Osteoblast (primary cell): ENCODE measurements at regions not wholly inside any gene's neighbourhood (a gene's known extent, or its start where the extent isn't known, plus 50 kb on each side); places are given as distances from the start of the nearest gene placed in this dataset.

Experiments used
- DNase-seq: peaks from one replicate; pipeline ENCODE4 v3.0.0; 2011; ENCODE audit warnings: low spot score, mixed read lengths; ENCODE audit not compliant: insufficient read length; ENCODE audit errors: missing footprints
- H2AFZ ChIP-seq: 2 replicates; pipeline ENCODE4 v1.6.0; 2011; ENCODE audit warnings: mild to moderate bottlenecking, low read length
- H3K27ac ChIP-seq: 2 replicates; pipeline ENCODE4 v1.5.1; 2011; ENCODE audit warnings: mild to moderate bottlenecking, low read depth, low read length, moderate library complexity
- H3K27me3 ChIP-seq: 2 replicates; pipeline ENCODE4 v1.6.0; 2012; ENCODE audit warnings: mild to moderate bottlenecking, control low read depth, inconsistent platforms, low read length, moderate library complexity; ENCODE audit not compliant: insufficient read depth
- H3K36me3 ChIP-seq: 2 replicates; pipeline ENCODE4 v1.5.1; 2011; ENCODE audit warnings: mild to moderate bottlenecking, low read length, control low read depth, moderate library complexity; ENCODE audit not compliant: insufficient read depth
- H3K4me1 ChIP-seq: 2 replicates; pipeline ENCODE4 v1.5.1; 2011; ENCODE audit warnings: mild to moderate bottlenecking, low read length, control low read depth, moderate library complexity; ENCODE audit not compliant: insufficient read depth
- H3K4me2 ChIP-seq: 2 replicates; pipeline ENCODE4 v1.6.0; 2011; ENCODE audit warnings: mild to moderate bottlenecking, low read length; ENCODE audit not compliant: insufficient read depth
- H3K4me3 ChIP-seq: fragments of 200-600 bp; sonication (generic); 3 replicates; pipeline ENCODE4 v1.5.1; 2012; ENCODE audit warnings: mild to moderate bottlenecking, low read length, inconsistent platforms; ENCODE audit not compliant: insufficient read depth
- H3K79me2 ChIP-seq: 2 replicates; pipeline ENCODE4 v1.6.0; 2012; ENCODE audit warnings: mild to moderate bottlenecking, low read length, control low read depth, inconsistent platforms; ENCODE audit not compliant: insufficient read depth
- H3K9me3 ChIP-seq: 2 replicates; pipeline ENCODE4 v1.5.1; 2011; ENCODE audit warnings: low read depth, low read length, control low read depth
- H4K20me1 ChIP-seq: 2 replicates; pipeline ENCODE4 v1.6.0; 2012; ENCODE audit warnings: mild to moderate bottlenecking, low read length, control low read depth; ENCODE audit not compliant: insufficient read depth
- TF ChIP-seq, protein P1 (sequence below): IDR thresholded peaks from 2 replicates; pipeline ENCODE4 v1.5.1; 2011; ENCODE audit warnings: mild to moderate bottlenecking, low read depth, low read length, moderate library complexity; ENCODE audit errors: extremely low read depth

DNA sequence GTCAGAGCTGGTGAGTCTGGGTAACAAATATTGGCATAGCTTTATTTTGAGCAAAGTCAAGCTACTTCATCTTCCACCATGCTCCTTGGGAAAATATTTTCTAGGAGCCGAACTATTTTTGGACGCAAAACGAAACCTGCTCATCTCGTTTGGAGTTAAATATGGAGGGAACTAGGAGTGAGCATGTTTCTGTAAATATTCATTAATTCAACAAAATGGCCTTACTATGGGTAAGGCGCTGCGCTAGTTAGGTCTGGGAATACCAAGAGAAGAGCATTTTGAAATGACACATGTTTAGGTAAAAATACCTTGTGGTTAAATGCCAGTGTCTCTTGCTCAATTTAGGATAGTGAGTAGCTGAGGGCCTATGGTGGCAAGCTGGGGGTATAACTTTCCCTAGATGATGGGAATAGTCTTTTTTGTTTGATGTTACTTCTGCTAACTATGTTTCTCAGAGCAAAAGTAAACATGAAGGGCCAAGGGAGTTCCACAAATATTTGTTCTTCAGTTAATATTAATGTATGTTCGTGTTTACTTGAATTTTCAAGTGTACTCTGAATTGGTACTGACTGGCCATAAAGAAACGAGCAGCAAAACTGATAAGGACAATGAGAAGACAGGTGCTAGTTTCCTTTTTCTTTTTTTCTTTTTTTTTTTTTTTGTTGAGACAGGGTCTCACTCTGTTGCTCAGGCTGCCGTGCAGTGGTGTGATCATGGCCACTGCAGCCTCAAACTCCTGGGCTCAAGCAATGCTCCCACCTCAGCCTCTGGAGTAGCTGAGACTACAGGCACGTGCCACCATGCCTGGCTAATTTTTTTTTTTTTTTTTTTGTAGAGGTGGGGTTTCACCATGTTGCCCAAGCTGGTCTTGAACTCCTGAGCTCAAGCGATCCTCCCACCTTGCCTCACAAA, 77.7 kb downstream of the MAP1LC3B2 start:
- Histone ChIP-seq H3K79me2 (no peaks in the 10 kb centered on the region), H2AFZ (no peak overlapping the region), H4K20me1 (no peaks in the 10 kb centered on the region), H3K27ac (no peak overlapping the region), H3K36me3 (no peaks in the 10 kb centered on the region), H3K4me3 (no peak overlapping the region), H3K4me1 (no peaks in the 10 kb centered on the region), H3K9me3 (no peaks in the 10 kb centered on the region), H3K27me3 (peaks cover 18% of the 10 kb centered on the region), H3K4me2 (no peak overlapping the region)
- no peak for DNase-seq
- TF ChIP-seq, protein P1, sequence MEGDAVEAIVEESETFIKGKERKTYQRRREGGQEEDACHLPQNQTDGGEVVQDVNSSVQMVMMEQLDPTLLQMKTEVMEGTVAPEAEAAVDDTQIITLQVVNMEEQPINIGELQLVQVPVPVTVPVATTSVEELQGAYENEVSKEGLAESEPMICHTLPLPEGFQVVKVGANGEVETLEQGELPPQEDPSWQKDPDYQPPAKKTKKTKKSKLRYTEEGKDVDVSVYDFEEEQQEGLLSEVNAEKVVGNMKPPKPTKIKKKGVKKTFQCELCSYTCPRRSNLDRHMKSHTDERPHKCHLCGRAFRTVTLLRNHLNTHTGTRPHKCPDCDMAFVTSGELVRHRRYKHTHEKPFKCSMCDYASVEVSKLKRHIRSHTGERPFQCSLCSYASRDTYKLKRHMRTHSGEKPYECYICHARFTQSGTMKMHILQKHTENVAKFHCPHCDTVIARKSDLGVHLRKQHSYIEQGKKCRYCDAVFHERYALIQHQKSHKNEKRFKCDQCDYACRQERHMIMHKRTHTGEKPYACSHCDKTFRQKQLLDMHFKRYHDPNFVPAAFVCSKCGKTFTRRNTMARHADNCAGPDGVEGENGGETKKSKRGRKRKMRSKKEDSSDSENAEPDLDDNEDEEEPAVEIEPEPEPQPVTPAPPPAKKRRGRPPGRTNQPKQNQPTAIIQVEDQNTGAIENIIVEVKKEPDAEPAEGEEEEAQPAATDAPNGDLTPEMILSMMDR: no peak

DNA sequence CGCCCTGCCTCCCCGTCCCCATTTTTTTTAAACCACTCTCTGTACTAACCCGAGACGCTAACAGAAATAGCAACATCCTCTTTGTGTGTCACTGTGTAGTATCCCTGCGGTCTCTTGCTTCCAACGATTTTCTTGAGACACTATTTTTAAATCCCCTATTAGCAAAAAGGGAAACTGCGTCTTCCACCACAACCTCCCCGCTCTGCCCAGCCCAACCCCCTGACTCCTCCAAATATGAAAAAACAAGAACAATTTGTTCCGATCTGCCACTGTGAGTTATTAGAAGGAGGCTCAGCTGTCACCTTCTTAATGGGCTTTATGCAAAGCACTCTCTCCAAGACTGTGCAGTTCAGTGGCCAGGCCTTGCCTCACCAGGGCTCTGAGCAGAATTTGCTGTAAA, 76.3 kb downstream of the MAP1LC3B2 start:
- Histone ChIP-seq H2AFZ (no peak overlapping the region), H4K20me1 (no peaks in the 10 kb centered on the region), H3K4me2 (no peak overlapping the region), H3K27me3 (peaks cover 25% of the 10 kb centered on the region), H3K36me3 (no peaks in the 10 kb centered on the region), H3K4me1 (no peaks in the 10 kb centered on the region), H3K4me3 (no peak overlapping the region), H3K27ac (no peak overlapping the region), H3K9me3 (no peaks in the 10 kb centered on the region), H3K79me2 (no peaks in the 10 kb centered on the region)
- no peak for DNase-seq
- TF ChIP-seq, protein P1: no peak

DNA sequence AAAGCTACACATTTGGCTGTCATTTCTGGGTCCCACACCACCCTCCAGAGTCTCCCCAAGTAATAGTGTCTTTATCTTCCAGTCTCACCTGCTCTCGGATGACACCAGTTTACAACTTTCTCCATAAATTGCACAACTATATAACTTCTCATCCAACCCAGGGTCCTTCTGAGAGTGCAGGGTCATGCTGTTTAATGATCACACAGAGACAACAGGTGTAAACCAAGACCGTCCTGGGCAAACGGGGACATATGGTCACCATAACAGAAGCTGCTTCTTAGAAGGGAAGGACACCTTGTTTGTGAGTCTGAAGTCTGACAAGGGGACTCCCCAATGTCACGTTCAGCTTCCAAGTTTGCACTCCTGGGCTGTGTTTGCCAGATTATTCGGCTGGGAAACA, 74.3 kb downstream of the MAP1LC3B2 start:
- TF ChIP-seq, protein P1: no peak
- H3K27ac ChIP-seq: no peak overlapping the region
- H3K9me3 ChIP-seq: no peaks in the 10 kb centered on the region
- H3K36me3 ChIP-seq: no peaks in the 10 kb centered on the region
- no peaks in the 10 kb centered on the region for H3K4me1 ChIP-seq
- peaks cover 40% of the 10 kb centered on the region for H3K27me3 ChIP-seq
- H3K4me2 ChIP-seq: no peak overlapping the region
- H2AFZ ChIP-seq: no peak overlapping the region
- no peak overlapping the region for H3K4me3 ChIP-seq
- no peaks in the 10 kb centered on the region for H3K79me2 ChIP-seq
- no peaks in the 10 kb centered on the region for H4K20me1 ChIP-seq
- no peak for DNase-seq

DNA sequence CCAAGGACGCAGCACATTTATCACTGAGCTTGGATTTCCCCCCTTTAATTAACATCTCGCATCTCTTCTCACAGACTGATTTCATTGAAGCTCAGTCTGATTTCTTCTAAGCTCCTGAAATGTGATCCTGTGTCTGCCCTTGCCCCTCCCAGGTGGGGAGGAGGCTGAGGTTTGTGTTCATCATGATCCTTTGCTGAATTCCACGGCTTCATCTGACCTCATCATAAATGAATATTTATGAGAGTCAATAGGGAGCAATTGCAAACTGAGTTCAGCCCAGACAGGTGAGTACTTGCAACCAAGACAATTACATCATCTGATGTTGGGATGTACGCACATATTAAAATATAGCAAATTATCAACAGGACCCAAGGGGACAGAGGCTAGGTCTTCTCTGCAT, 72.4 kb downstream of the MAP1LC3B2 start:
- no peaks in the 10 kb centered on the region for H3K36me3 ChIP-seq
- TF ChIP-seq, protein P1: no peak
- H3K4me1 ChIP-seq: no peaks in the 10 kb centered on the region
- H3K4me2 ChIP-seq: no peak overlapping the region
- H3K4me3 ChIP-seq: no peak overlapping the region
- H3K9me3 ChIP-seq: no peaks in the 10 kb centered on the region
- H3K79me2 ChIP-seq: no peaks in the 10 kb centered on the region
- H2AFZ ChIP-seq: no peak overlapping the region
- no peak for DNase-seq
- H4K20me1 ChIP-seq: no peaks in the 10 kb centered on the region
- H3K27ac ChIP-seq: no peak overlapping the region
- H3K27me3 ChIP-seq: peaks cover 40% of the 10 kb centered on the region
